EL (cell line): ENCODE measurements at regions not wholly inside any gene's neighbourhood (a gene's known extent, or its start where the extent isn't known, plus 50 kb on each side); places are given as distances from the start of the nearest gene placed in this dataset.

Source experiments
- DNase-seq: peaks from one replicate; pipeline ENCODE4 v3.0.0-alpha.2; 2016

- DNase-seq = no peak
Observed at GRCh38 chr15:100821327-100821726, 58.3 kb upstream of the ALDH1A3 start.

DNA sequence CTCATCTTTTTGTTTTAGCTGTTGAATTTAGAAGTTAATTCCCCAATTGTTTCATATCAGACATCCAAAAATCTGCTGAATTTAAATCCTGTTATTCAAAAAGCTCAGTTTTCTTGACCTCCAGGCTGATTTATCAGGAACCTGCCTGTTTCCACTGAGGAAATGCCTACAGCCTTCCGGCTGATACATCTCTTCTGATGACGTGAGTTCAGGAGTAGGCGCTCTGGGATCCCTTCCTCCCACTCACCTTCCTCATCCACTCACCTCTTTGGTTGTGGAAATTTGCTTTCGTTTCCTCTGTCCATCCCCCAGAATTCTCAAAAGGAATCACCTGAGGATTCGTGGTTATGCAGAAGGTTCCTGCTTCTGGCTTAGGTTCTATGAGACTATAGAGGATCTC is 55.4 kb upstream of the ALDH1A3 start:
- DNase-seq = no peak

DNA sequence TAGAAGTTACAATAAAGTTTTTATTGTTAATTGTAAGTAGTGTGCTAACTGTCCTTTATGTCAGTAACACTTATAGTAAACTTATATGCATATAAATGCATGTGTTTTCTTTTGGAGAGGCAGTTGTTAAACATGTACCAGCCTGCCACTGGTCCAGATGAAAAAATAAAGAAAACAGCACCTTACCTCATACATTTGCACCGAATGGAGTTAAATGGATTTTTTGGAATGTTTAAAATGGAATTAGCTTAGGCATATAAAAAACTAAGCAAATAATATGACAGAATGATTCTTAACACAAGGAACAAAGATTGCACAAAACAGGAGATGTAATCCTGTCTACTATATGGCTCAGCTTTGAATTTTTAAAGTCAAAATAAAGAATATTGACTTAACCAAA is 50.2 kb upstream of the ALDH1A3 start:
- DNase-seq = no peak
